Adrenal gland (tissue), 9 donors: ENCODE measurements at regions not wholly inside any gene's neighbourhood (a gene's known extent, or its start where the extent isn't known, plus 50 kb on each side); places are given as distances from the start of the nearest gene placed in this dataset.

Experiments used
- DNase-seq, 7 donors: peaks; one replicate each; pipeline ENCODE4 v3.0.0-alpha.2; 2019 to 2020
- H3K27ac ChIP-seq, 5 donors: fragments of 200-600 bp; sonication (generic) in 4 of 5; 1 replicate in 3 of 5; 2 replicates in 2 of 5; pipeline versions ENCODE4 v1.5.1 to v1.8.0; 2016 to 2020; ENCODE audit warnings: mild to moderate bottlenecking in 1 of 5
- H3K27me3 ChIP-seq: fragments of 200-600 bp; 2 replicates; pipeline ENCODE4 v1.8.0; 2021
- H3K36me3 ChIP-seq, 2 donors: fragments of 200-600 bp; replicated peaks in 1 of 2; 1 replicate in 1 of 2; 2 replicates in 1 of 2; pipeline versions ENCODE4 v1.5.1 to v1.8.0; 2018 to 2022
- H3K4me1 ChIP-seq, 2 donors: fragments of 200-600 bp; replicated peaks in 1 of 2; 1 replicate in 1 of 2; 2 replicates in 1 of 2; pipeline versions ENCODE4 v1.5.1 to v1.8.0; 2018 to 2021
- H3K4me3 ChIP-seq, 4 donors: fragments of 200-600 bp; sonication (generic) in 3 of 4; one replicate each; pipeline ENCODE4 v1.5.1; 2016 to 2018
- H3K9me3 ChIP-seq, 3 donors: fragments of 200-600 bp; sonication (generic) in 1 of 3; replicated peaks in 1 of 3; 1 replicate in 2 of 3; 2 replicates in 1 of 3; pipeline versions ENCODE4 v1.5.1 to v1.8.0; 2016 to 2021
- CTCF ChIP-seq, 6 experiments: fragments of 450-650 bp in 4 of 6; fragments of 200-600 bp in 2 of 6; sonication (generic) in 1 of 6; IDR thresholded peaks; 1 replicate in 5 of 6; 2 replicates in 1 of 6; pipeline versions ENCODE4 v1.5.1 to v1.8.0; 2016 to 2021; ENCODE audit warnings: antibody characterized with exemption in 6 of 6, mild to moderate bottlenecking in 2 of 6, moderate library complexity in 1 of 6
- POLR2A ChIP-seq, 2 donors: fragments of 450-650 bp; IDR thresholded peaks; one replicate each; pipeline ENCODE4 v1.6.1; 2017; ENCODE audit warnings: antibody characterized with exemption in 2 of 2, mild to moderate bottlenecking in 2 of 2, moderate library complexity in 1 of 2
- WGBS, 4 donors: extraction: QIAGEN DNeasy Blood & Tissue Kit in 2 of 4; methylation state at CpG; one replicate each; pipeline versions ENCODE4 v1.1.5 to v1.1.7; 2013 to 2017; 5-methylcytosine and 5-hydroxymethylcytosine counted together
- intact Hi-C, 2 donors: fragments of 100-400 bp; cut with DNase I; formaldehyde crosslinking; loops; one replicate each; pipeline versions ENCODE4 v1.14.1 to v1.15.0; 2022 to 2023
- donor health status: healthy with polysubstance abuse.
- donor health status: Bipolar disorder and iron deficiency.
- donor health status: DM: yes; HTN: yes; CAD: no.
- donor health status: DM: no; HTN: no; CAD: no.
- donor health status: DM: no; HTN: no; CAD: no.

GRCh38 chr9:116070256-116070914 lies 83.2 kb upstream of the PAPPA start:
- no peak for DNase-seq
- WGBS, 4 donors: 64 to 73% (median 67%) methylated on average over 4 of the region's 4 CpGs
- Histone ChIP-seq H3K9me3 (no peaks in the 10 kb centered on the region), H3K4me3 (no peak overlapping the region), H3K27me3 (no peaks in the 10 kb centered on the region), H3K4me1 (no peaks in the 10 kb centered on the region), H3K36me3 (no peaks in the 10 kb centered on the region), H3K27ac (no peak overlapping the region)
- TF ChIP-seq CTCF (IDR thresholded peaks at IDR 0.05): no peak
- no peak for TF ChIP-seq POLR2A (IDR thresholded peaks at IDR 0.05)
- intact Hi-C loops: no loop called here

- DNase-seq: no peak
- Histone ChIP-seq H3K4me3 (no peak overlapping the region), H3K36me3 (no peaks in the 10 kb centered on the region), H3K4me1 (no peaks in the 10 kb centered on the region), H3K27ac (no peak overlapping the region), H3K27me3 (no peaks in the 10 kb centered on the region), H3K9me3 (no peaks in the 10 kb centered on the region)
- 68 to 81% (median 80%) methylated on average over 2 of the region's 2 CpGs for WGBS, 4 donors
- TF ChIP-seq CTCF (IDR thresholded peaks at IDR 0.05) (no peak), POLR2A (IDR thresholded peaks at IDR 0.05) (no peak)
- intact Hi-C loops: no loop called here
Observed at GRCh38 chr9:116072046-116072445, 81.5 kb upstream of the PAPPA start.

- H3K9me3 ChIP-seq: no peaks in the 10 kb centered on the region
- no peak overlapping the region for H3K4me3 ChIP-seq
- H3K4me1 ChIP-seq: no peaks in the 10 kb centered on the region
- TF ChIP-seq CTCF (IDR thresholded peaks at IDR 0.05) (no peak), POLR2A (IDR thresholded peaks at IDR 0.05) (no peak)
- H3K27me3 ChIP-seq: no peaks in the 10 kb centered on the region
- WGBS, 4 donors: 68 to 71% (median 70%) methylated on average over 2 of the region's 2 CpGs
- intact Hi-C loops: no loop called here
- H3K27ac ChIP-seq: no peak overlapping the region
- DNase-seq: no peak
- H3K36me3 ChIP-seq: no peaks in the 10 kb centered on the region
Observed at GRCh38 chr9:116073826-116074225, 79.8 kb upstream of the PAPPA start.

- Histone ChIP-seq H3K4me1 (no peaks in the 10 kb centered on the region), H3K27me3 (no peaks in the 10 kb centered on the region), H3K4me3 (no peak overlapping the region), H3K36me3 (no peaks in the 10 kb centered on the region), H3K9me3 (no peaks in the 10 kb centered on the region), H3K27ac (no peak overlapping the region)
- intact Hi-C loops: no loop called here
- no peak for TF ChIP-seq POLR2A (IDR thresholded peaks at IDR 0.05)
- TF ChIP-seq CTCF (IDR thresholded peaks at IDR 0.05): no peak
- no peak for DNase-seq
Observed at GRCh38 chr9:116074658-116075057, 78.9 kb upstream of the PAPPA start.
